HG03342 (cell line): ENCODE measurements at regions not wholly inside any gene's neighbourhood (a gene's known extent, or its start where the extent isn't known, plus 50 kb on each side); places are given as distances from the start of the nearest gene placed in this dataset.

ENCODE experiments used
- ATAC-seq: cut with Tn5 transposase; IDR thresholded peaks from one replicate; pipeline ENCODE4 v1.9.1; 2021; ENCODE audit warnings: mild to moderate bottlenecking, moderate library complexity; ENCODE audit not compliant: unreplicated experiment

DNA sequence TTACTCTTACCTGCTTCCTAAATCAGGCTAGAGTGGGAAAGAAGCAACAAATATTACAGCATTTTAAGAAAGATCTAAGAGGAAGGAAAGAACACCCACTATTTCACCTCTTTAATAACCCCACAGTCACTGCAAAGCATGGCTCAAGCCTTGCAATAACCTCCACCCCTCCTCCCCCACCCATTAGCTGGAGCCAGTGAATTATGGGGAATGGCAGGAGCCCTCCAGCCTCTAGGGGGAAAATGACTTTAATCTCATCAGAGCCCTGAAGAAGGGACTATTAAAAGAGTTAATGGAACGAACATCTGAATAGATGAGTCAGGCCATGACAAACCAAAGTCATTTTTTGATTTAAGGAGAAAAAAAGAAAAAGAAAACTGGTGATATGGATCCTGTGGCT is 630.7 kb upstream of the PLXNA2 start:
- ATAC-seq = no peak

DNA sequence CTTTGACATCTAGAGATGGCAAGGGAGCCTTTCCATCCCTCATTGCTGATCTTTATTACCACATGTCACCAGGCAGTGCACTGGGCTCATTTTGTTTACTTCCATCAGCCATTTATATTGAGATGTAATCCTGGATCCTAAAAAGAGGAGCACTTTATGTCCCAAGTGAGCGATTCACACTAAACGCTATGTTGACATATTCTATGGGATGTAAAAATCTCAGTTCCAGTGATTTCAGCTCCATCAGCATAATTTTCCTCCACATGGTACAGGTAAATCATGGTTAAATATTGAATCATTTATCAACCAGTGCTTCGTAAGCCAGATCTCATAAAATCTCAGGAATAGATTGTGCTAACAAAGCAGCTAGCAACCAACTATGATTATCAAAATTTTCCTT is 634.8 kb upstream of the PLXNA2 start:
- no peak for ATAC-seq

DNA sequence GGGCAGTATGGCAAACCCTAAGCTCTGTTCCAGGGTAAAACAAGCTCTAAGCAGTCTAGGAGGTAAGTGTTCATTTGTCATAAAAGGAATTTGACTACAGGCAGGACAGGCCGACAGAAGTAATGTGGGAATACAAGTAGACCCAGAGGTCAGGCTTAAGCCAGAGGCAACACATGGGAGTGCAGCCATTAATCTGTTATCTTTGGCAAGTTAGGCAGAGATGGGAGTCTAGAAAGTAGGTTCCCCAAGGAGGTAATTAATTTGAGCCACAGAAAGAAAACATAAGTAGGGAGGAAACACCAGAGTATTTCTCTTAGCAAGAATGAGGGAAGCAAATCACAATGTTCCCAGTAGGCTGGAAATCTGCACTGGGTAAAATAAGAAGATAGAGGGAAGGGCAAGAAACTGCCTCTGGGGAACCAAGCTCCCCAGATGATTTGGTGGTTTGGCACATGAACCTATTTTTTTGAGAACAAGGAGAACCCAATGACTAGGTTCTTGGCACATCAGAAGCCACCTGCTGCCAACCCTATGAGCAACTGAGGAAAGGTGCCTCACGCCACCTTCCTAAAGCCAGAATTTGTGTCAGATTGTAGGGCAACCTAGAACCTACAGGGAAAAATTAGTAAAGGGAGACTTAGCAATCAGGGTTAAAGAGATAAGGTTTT is 636.4 kb upstream of the PLXNA2 start:
- no peak for ATAC-seq

DNA sequence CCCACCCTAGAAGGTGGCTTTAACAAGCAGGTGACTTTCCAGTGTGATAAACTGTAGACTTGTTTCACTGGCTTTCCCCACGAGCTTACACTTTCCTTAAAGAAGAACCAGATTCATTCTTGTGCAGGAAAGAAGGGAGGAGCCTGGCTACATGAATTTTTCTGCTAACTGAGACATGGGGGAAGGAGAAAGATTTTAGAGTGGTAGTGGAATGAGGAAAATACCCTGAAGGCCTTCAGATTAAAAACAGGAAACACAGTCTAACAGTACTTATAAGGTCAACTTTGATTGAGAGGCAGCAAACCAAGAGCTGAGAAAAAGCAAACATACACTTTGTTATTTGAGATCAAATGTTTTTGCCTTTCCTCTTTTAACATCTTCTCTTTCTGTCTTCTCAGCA is 640.9 kb upstream of the PLXNA2 start:
- ATAC-seq = no peak

DNA sequence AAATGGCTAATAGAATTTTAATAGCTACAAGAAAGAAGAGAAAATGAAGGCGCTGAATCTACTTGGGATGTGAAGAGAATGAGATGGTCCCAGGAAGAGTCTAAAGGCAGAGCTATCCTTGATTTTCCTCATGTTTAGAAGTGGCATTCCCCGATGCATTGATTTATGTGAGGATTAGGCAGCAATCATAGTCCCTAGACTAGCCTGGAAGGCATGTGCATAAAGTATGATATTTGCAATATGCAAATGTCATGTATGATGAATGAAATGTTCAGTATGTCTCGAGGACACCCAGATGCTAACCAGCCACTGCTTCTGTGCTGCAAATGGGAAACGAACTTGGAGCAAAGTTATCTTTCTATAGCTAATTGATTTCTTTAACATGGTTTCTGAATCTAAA is 641.5 kb upstream of the PLXNA2 start:
- ATAC-seq = no peak

DNA sequence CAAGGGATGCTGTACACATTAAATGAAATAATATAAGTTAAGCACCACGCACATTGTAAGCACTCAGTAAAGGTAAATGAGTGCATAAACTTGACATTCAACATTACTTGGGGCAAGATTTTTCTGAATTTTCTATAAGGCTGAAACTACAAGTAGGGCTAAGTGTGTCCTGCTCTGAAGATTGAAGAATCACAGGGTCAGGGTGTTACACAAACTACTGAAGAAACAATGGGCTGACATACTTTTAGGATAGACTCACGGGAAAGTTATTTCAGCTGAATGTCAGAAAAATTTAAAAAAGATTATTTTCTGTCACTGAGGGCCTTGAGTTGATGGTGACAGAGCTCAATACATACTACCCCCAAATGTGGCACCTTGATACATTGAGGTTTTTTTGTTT is 644.2 kb upstream of the PLXNA2 start:
- ATAC-seq = no peak

DNA sequence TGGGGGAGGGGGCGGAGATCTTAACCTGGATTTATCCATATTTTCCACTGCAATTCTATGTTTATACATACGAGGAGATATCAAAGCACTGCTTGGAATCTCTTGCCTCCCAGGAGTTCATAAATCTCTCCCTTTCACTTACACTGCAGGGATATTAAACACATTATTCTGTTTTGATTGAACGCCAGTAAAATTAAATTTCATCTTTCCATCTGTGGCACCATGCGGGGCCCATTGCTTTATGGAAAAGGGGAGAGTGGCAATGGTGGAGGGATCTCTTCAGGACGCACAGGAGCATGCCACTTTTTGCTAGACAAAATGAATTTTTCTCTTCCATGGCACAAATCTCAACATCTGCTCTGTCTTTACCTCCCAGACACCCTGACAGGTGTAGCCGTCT is 648.0 kb upstream of the PLXNA2 start:
- ATAC-seq = no peak

DNA sequence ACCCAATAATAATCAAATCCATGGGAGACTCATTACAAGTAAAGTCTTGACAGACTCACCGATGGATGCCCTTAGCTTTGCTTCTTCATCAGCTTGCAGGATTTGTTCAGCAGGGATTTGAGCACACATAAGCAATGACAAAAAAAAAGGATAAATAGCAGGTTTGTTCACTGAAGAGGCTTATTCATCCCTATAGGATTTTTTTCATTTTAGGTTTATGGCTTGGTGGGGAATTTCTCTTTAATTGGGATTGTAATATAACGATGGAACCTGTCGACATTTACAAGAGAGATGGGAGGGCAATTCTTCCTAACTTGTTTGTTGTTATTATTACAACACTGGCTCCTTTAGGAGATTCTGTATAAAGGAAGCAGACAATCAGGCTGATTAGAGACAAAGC is 649.1 kb upstream of the PLXNA2 start:
- no peak for ATAC-seq

DNA sequence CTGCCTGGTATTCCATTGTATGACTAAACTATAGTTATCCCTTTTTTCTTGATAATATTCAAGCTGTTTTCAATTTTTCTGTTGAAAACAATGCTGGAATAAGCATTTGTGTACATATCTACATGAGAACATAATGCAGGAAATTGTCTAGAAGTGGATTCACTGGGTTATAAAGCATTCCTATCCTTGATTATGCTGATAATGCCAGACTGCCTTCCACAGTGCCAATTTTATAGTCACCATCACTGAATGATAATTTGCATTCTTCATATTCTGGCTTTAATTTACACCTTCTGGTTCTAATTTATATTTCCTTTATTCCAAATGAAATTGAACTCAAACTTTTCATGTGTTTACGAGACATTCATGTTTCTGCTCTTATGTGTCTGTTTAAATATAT is 651.0 kb upstream of the PLXNA2 start:
- ATAC-seq = no peak

DNA sequence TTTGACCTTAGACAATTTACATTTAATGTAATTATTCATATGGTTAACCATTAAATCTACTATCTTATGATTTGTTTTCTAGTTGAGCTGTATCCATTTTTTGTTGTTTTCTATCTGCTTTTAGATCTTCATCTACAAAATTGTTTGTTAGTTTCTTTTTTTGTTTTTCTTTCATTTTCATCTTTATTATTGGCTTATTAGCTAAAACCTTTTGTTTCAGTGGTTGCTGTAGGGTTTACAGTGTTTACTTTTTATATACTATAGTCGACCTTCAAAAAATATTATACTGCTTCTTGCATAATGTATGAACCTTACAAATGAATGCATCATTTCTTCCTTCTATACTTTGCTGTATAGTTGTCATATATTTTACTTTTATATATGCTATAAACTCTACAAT is 651.6 kb upstream of the PLXNA2 start:
- no peak for ATAC-seq

DNA sequence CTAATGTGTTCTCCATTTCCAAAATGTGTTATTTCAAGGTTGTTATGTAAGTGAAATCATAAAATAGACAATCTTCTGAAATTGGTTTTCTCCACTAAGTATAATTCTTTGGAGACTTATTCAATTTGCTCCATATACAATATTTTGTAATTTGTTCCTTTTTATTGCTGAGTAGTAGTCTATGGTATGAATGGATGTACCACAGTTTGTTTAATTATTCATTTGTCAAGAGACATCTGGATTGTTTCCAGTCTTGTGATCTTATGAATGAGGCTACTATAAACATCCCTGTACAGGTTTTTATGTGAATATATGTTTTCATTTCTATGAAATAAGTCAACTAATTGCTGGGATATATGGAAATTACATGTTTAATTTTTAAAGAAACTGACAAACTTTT is 652.6 kb upstream of the PLXNA2 start:
- ATAC-seq = no peak

DNA sequence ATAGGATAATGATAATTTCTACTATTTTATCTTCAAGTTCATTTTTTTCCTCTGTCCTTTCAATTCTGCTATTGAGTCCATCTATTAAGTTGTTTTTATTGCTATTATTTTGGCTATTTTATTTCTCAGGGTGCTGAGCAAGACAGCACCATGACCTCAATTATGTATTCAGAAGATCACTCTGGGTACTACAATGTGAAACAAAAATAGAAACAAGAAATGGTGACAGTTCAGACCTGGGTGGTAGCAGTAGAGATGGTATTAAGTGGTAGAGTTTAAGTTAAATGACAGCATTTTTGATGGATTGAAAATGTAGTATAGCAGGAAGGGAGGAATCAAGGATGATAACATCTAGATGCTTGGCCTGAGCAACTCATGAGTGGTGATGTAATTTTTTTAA is 655.3 kb upstream of the PLXNA2 start:
- ATAC-seq = no peak

DNA sequence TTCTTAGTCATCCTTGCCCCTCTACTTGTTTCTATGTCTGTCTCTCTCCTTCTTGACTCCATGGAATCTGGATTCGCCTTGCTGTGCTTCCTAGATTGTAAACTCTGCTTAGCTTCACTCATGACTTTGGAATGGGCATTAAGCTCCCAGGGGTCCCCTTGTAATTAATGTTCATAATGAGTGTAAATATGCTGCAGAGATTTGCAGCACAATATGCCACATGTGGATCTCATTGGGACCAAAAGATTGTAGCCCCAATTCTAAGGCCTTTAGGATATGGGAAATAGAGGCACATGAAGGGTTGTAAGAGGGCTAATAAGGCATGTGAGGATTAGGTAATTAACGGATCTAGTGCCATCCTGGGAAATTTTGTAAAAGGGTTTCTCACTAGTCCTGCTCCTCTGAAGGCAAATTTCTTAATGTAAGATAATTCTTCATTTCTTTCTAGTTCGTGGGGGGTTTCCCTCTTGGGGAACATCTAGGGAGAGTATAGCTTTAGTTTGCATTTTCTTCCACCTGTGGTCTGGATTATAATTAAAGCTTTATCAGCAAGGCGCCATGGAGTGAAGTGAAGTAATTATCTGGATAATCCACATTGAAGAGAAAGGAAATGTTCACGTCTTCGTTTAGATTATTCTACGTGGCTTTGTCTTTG is 659.2 kb upstream of the PLXNA2 start:
- ATAC-seq = no peak

DNA sequence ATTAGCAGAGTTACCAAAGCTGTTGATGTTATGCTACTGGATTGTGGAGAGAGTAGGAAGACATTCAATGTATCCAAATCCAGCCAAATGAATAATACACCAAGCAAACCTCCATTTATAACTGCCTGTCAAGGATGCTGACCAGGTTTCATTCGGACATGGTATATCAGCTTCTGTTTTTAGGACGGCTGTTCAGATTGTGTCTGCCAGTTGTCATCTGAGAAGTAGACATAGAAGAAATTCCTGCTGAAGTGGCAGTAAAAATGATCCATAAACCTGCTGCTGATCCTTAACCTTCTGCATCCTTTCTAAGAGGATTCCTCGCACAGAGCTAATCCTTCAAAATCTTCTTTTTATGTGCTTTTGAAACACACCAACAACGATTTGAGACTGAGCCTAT is 663.6 kb upstream of the PLXNA2 start:
- no peak for ATAC-seq

DNA sequence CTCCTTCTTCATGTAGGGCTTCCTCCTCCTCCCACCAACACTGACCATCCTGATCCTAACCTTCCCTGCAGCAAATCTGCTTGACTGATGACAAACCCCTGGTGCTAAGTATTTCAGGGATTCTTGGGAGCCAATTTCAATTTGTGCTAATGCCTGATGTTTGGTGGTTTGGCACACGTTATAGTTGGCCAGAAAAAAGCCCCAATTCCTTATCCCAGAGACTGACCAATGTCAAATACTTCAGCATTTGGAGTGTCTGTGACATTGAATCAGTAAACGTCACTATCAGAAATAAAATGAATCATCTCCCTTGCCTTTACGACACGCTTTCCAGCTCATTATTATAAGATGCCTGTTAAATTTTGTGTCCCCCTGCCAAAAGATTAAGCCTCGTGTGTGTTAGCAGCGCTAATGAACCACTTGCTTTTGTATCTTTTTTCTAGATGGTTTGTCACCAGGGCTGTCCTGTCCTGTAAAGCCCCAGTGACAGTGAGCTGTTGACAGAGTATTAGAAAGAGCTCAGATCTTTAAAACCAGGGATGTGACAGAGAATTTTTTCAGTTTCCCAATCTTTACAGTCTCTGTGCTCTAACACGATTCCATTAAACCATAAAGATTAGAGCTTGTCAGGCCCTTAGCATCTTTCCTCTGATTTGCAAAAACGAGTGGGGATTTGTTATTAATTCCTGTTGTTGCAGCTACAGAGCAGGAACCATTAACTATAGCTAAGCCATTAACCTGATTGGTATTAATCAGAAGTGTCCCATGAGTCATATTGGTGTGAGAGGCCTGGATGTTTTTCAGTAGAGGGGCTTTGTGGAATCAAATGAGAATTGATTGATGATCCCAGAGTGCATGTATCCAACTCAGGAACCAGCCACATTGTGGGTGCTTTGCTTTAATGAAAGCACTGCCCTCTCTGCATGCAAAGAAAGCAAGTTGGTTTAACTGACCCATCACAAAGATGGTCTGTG is 665.1 kb upstream of the PLXNA2 start:
- ATAC-seq = no peak

DNA sequence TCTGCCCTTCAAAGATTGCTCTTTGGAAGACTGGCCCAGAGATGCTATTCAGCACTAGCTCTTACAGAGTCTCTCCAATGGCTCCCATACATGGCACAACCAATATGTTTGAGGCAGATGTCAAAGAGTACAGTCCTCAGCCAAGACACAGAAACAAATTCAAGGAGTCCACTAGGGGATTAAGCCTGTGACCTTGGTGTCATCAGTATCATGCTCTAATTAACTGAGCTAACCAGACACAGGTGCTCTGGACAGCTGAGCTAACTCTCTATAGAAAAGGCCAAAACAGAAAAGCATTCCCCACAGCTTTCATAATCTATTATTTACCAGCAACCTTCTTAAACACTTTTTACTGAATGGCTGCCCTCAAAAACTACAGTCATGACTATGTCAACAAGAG is 666.0 kb upstream of the PLXNA2 start:
- no peak for ATAC-seq

DNA sequence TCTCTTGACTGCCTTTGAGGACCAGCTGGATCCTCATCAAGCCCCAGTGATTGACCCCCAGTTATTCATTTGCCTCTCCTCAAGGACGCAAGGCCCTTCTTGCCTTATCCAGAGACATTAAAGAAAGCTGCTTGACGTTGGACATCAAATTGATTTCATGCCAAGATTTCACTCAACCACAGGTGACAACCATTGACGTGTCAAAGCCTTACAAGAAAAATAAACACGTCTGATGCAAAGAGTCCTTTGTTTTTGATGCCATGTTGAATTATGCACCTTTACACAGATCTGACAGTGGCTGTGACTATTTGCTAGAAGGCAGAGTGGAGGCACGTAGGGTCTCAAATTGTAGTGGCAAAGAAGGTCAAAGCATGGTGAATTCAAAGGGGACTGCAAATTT is 666.2 kb upstream of the CAMK1G start:
- ATAC-seq = no peak

DNA sequence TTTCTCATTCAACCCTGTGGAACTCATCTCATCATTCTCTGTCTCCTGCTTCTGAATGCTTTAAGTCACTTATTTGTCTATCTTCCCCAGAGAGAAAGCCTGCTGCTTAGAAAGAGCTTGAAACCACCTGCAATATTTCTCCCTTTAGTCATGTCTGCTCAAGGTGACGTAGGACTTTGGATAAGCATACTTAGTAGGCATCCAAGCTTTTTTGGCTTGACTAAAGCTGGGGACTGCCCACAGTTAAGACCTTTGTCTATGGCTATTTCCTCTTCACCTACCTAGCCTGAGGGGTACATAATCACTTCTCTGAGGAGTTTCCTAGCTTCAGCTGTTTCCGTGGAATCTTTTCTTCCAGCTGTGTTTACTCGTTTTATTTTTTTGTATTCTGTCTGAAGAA is 665.8 kb upstream of the CAMK1G start:
- no peak for ATAC-seq

DNA sequence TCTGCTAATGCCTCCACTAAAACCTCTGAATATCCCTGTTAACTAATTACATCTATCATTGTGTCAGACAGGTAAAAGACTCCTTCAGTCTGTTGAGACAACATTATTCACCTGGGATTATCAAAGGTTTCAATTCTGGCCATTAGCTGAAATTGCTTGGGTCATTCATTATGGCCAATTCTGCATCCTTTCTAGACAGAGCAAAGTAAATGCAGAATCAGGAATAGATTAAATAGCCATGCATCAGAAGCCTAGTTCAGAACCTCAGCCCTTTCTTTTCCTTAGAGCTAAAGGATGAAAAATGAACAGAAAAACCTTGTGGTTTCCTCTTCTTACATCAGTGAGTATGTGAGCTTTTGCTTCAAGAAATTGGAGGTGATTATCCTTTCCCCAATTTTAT is 665.4 kb upstream of the CAMK1G start:
- ATAC-seq = no peak

DNA sequence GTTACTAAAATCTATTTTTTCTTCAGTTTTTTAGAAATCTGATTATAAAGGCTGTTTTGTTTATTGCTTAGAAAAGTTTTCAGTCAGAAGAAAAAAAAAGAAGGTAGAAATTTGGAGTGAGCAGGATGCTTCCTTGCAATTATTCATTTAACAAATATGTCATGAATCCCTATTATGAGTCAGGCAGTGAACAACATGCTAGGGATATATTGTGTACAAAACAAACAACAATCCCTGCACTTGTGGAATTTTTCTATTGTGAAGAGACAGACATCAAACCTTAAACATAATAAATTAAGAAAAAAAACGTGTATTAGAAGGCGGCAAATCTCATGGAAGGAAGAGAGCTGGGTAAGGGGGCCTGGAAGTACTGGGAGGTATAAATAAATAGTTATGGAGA is 664.1 kb upstream of the CAMK1G start:
- no peak for ATAC-seq

DNA sequence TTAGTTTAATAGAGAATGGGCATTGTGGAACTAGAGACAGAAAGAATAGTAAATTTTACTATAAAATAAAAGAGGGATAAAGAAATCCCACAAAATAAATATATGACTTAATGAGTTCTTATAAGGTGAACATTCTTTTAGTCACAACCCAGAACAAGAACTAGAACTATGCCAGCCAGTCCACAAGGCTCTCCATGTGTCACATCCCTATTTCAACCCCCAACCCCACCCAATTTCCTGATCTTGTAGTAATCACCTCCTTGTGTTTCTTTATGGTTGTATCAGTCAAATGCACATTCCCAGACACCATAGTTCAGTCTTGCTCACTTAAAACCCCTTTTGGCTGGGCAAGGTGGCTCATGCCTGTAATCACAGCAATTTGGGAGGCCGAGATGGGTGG is 662.3 kb upstream of the CAMK1G start:
- no peak for ATAC-seq

DNA sequence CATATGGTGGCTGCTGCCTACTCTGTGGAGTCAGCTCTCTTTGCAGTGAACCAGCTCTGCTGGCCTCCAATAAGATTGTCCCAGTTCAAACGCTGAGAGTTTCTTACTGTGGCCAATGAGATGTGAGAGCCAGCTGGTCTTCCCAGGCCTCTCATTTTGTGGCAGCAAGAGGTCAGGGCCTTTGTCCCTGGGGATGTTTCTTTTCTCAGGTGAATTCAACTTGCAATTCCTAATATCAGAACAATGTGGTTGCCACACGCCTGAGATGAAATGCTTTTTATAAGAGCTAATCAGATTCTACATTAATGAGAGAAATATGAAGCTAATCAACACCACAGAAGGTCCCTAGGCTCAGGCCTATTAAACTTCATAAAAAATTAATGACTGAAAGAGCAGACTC is 660.1 kb upstream of the CAMK1G start:
- no peak for ATAC-seq
